ENCODE measurements at regions not wholly inside any gene's neighbourhood (a gene's known extent, or its start where the extent isn't known, plus 50 kb on each side); places are given as distances from the start of the nearest gene placed in this dataset.

GRCh38 chr1:213332491-213332890 lies 281.4 kb downstream of the RPS6KC1 start:
- TF ChIP-seq SNAI2 (CRISPR knock-in tag; IDR thresholded peaks at IDR 0.05) (no peak), ZFP3 (CRISPR knock-in tag; IDR thresholded peaks at IDR 0.05) (no peak)

Data from SK-N-SH treated with all-trans-retinoic acid at 6 μM for 48 hours (cell line).